Hematopoietic multipotent progenitor cell treated with erythropoietin and hydrocortisone succinate and interleukin-3 and kit ligand, for 8 days (in vitro differentiated cells): ENCODE measurements at regions not wholly inside any gene's neighbourhood (a gene's known extent, or its start where the extent isn't known, plus 50 kb on each side); places are given as distances from the start of the nearest gene placed in this dataset.

ENCODE experiments used
- DNase-seq: peaks from one replicate; pipeline ENCODE4 v3.0.0-alpha.2; 2015

DNA sequence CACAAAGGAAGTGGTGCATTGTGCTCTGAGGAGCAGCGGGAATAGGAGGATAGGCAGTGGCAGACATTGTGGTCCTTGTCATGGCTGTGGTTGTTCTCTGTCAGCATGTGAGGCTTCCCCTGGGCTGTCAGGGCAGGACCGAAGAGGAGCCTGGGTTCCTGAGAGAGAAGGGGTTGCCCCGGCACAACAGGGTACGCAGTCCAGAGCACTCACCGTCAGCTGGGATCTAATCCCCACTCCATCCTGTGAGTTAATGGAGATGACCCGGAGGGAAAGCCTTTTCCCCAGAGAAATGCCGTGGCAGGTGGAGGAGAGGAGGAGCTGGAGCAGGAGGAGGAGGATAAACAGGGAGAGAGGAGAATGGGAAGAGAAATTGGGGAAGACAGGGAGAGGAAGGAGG, 396.7 kb upstream of the HS6ST1 start:
- no peak for DNase-seq

DNA sequence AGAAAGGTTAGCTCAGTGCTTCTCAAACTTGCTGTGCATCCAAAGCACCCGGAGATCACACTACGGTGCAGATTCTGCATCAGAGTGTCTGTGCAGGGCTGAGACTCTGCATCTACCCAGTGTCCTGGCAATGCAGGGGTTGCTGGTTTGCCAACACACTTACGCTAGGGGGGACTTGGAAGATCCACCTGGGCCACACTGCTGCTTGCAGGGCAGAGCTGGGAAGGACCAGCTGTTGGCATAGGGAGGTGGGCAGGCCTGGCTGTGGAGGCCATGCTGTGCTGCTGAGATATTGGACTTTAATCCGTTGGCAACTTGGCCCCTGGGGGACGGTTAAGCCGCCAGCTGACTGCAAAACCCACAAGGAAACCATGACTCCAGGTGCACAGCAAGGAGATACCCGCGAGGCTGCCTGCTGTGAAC, 397.6 kb upstream of the HS6ST1 start:
- DNase-seq = no peak

DNA sequence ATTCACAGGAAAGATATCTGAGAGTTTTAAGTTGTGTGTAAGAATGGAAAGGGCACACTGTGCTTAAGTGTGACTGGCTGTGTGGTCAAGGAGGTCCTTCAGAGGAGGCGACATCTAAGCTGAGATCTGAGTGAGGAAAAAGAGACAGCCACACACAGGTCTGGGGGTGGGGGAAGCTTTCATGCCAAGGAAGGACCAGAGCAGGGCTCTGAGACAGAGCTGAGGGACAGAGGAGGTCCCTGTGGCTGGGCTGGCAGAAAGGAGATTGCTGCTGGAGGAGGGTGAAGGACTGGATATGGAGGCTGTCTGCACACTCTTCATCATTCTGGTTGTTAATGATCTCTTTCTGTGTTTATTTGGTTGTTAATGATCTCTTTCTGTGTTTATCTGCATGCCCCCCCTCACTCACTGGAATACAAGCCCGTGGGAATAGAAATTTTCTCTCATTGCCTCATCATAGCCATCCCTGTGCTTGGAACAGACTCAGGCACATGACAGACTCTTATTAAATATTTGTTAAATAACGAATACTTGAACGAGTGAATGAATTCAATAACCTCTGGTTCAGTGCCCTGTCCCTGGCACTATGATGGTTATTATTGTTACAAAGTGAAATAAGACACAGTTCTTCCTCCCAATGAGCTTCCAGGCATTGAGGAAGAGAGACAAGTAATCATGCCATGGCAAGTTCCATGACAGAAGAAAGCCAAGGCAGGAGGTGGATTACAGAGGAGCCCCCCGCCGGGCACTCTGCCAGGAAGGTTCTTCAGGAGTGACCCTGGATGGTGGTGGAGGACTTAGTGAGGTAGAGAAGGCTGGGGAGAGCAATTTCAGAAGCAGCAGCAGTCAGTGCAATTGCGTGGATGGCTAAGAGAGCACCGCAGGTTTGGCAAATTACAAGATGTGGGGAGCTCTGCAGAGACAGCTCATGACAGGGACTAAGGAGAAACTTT, 399.4 kb upstream of the HS6ST1 start:
- no peak for DNase-seq

DNA sequence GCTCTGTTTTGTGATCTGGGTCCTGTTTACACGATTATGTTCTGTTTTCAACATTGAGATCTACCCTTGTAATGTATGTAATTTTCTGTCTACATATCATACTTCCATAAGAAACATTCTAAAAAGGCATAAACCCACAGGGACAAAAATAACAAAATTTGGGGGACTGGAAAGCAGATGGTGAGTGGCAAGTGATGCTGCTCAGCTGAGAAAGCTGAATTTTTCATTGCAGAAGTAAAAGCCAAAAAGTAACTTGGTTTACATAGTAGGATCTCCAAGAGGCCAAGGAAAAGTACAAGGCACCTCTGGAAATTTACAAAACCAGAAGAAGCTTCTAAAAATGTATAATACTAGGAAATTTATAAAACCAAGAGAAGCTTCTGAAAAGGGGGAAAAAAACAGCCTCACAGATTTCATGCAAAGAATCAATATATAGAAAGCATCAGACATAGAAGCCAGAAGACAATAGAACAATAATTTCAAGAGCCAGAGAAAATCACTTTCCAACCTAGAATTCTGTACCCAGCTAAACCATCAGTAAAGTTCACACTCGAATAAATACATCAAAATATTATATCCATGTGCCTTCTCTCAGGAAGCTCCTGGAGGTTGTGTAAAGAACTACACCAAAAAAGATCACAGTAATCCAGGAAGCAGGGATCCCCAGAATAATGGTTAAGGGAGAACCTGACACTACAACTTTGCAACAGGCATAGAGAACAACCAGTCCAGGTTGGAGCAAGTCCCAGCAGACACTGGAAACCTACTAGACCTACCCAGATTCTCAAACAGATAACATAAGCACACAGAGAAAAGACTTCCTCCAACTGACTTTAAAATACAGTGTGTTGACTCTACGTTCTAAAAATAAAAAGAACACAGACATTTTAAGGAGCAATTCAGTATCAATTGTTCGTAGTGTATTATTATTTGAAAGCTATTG, 401.7 kb upstream of the HS6ST1 start:
- DNase-seq = no peak

DNA sequence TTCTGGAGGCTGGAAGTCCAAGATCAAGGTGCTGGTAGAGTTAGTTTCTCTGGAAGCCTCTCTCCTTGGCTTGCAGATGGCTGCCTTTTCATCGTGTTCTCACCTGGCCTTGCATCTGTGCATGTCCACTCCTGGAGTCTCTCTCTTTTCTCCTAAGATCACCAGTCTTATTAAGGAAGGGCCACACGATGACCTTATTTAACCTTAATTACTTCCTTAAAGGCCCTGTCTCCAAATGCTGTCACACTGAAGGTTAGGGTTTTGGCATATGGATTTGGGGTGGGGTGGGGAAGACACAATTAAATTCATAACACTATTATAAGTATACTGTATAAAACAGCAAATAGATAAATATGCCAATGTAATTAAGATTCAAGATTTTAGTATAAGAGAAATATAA, 402.4 kb upstream of the HS6ST1 start:
- DNase-seq = no peak

DNA sequence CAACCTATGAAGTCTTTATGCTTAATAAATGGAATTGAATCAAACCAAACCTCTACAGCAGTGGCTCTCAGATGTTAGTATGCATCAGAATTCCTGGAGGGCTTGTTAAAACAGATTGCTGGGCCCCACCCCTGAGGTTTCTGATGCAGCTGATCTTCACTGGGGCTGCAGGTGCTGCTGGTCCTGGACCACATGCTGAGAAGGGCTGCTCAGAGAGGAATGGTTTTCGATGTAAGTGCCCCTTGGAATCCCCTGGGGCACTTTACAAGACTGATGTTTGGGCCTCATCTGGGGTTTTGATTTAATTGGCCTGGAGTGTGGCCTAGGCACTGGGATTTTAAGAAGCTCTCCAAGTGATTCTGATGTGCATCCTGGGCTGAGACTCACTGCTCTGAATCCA, 403.8 kb upstream of the HS6ST1 start:
- DNase-seq = no peak

DNA sequence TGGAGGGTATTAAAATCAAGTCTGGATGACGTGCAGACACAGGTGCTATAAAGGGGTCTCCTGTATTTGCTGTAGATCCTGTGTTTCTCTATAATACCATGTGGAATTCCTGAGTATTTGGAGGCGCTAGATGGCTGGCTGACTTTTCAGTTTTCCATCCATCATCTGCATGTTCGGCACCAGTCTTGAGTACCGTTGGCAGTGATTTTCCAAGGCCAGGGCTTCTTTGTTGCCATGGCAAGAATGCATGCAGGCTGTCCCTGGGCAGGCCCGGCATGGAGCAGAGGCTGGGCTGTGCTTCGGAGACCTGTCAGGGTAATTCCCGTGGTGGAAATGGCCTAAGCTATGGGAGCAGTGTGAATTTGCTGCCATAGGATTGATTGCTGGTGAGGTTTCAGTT, 405.9 kb upstream of the HS6ST1 start:
- no peak for DNase-seq

DNA sequence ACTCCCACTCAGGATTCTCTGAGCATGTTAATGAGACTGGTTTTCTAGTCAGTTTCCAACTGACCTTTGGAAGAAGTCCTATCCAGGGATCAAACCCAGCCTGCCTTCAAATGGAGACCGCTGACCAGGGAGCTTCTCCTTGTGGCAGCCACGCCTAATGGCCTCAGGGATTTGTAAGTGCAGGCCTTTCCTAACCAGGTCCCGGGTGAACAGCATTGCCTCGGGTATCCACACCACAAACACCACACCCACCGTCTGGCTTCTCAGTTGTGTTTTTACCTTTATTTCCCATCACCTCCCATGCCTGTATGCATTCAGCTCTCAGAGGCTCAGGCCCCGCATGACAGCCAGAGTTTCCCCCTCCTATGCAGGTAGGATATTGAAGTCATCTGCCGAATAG, 406.3 kb upstream of the HS6ST1 start:
- DNase-seq = no peak

DNA sequence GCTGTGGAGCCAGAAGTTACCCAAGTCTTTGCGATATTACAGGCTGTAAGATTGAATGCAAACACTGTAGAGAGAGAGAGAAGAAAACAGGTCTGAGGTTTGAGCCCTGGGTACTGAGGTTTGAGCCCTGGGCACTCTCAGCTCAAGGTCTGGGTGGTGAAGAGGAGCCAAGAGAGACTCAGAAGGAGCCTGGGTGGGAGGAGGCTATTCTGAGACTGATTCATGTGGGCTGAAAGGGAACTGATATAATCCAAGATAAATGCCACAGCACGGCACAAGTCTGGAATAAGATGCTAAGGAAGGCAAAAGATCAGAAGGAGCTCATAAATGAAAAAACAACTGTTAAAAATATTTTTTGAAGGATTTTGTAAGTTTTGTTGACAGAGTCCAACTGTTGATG, 407.6 kb upstream of the HS6ST1 start:
- DNase-seq = no peak

DNA sequence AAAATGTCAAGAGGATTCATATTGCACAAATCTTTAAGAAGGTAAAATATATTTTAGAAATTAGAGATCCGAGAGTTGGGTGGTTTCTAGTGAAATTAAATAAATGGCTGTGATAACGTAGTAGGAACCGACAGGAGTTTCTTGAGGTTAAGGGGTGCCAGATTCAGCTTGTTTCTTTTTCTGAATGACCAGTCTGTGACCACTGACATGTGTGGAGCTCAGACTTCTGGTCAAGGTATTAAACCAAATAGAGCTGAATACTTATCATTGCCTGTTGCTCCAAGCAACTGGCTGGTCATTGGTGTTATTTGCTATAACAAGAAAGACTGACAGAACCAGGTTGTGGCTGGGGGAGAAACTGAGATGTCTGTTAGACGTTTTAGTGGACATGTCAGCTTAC, 408.2 kb upstream of the HS6ST1 start:
- DNase-seq = no peak

DNA sequence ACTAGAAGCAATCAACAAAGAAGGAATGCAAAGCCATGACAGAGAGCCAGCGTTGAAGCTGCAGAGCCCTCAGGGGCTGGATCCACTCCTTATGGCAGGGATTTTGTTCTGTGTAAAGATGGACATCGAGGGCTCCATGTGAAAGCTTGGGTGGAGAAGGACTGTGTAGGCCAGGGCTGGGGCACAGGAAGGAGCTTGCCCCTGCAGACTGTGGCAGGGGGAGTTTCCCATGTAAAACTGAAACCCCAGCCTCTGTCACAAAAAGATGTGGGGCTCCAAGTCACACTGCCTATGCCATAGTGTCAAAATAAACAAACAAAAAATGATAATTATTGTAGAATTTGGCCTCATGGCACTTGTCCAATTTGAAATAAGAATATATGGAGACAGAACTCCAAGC, 408.7 kb upstream of the HS6ST1 start:
- no peak for DNase-seq

DNA sequence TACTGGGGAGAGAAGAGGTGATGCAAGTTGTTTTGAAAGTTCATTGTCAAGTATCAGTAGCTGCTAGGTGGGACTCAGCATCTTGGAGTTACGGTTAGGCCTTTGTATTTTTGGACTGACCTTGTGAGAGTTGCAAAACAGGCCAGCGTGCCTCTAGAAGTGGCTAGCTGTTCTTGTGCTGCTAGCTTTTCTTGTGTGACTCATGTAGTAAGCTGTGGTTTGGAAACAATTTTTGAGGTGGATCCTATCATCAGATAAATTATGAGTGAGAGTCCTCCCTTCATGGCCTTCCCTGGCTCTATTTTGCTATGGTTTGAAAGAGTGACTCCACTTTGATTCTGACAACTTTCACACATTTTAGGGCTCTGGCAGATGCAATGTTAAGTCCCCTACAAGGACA, 409.2 kb upstream of the HS6ST1 start:
- peak; percentile 43 for DNase-seq

DNA sequence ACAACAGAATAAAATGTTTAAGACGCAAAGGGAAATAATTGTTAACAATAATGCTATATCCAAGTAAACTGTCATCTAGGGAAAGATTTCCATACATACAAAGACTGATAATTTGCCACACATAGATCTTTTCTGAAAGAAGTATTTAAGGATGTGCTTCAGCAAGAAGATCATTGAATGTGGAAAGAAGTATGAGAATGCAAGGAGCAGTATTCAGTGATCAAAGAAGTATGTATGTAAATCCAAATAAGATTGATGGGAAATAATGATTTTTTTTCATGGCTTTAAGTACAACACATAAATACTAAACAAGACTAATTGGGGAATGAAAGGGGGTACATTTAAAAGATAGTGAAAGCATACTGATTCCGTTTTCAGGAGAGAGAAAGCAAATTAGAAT, 410.4 kb upstream of the HS6ST1 start:
- DNase-seq = no peak

DNA sequence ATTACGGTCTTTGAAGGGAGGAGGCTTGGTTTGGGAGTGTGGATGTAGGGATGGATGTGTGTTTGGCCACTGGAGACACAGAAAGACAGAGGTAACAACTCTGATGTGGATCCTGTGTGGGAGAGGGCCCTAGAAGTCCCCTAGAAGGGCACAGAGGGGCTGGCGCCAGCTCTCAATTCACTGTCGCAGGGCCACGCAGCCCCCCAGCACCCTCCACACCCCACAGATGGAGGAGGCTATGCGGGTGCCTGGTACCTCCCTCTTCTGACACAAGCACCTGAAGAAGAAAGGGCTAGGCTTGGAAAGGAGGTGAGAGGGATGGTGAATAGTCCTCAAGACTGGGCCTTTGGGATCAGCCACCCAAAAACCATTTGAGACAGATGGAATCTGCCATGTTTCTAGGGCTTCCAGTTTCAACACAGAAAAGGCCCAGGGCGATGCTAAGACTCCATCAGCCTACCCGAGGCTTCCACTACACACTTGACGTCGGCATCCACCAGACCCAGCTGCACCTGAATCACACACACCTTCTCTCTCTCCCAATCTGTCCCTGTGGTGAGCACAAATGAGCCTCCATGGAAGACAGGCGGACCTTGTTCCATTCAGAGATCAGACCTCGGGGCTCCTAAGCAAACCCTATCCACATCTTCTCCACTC, 413.5 kb upstream of the HS6ST1 start:
- no peak for DNase-seq

DNA sequence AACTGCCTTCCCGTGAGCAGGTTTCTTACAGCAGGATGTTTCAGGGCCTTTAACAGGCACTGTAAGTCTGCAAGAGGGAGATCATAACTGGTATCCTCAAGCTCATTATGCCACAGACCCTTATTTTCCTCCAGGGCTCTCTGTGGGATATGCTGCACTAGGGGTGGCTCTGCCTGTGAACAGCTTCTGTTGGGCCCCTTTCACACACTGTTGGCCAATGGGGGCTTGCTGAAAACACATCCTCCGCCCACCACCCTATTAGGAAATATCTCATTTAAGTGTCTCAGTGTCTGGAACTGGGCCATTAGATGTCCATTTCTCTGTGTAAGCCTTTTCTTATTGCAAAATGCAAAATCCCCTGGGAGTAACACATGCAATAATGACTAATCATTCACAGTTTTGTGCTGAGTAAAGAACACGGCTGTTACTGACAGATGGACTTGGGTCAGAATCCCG, 414.3 kb upstream of the HS6ST1 start:
- DNase-seq = no peak

DNA sequence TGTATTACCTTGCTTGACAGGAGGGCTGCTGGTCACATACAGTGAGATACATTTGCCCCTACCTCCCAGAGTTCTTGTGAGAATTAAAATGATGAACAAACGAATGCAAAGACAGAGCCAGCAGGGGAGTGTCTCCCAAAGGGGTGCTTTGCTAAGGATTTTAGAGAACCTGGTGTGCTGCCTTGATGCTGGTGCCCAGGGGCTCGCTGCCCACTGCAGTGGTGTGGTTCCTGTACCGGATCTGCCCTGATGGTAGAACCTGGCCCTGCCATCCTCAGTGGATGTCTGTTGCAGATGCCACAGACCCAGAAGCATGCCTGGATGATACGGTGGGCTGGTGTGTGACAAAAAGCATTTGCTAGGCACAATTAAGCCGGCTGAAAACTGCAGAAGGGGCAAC, 414.8 kb upstream of the HS6ST1 start:
- DNase-seq = no peak

DNA sequence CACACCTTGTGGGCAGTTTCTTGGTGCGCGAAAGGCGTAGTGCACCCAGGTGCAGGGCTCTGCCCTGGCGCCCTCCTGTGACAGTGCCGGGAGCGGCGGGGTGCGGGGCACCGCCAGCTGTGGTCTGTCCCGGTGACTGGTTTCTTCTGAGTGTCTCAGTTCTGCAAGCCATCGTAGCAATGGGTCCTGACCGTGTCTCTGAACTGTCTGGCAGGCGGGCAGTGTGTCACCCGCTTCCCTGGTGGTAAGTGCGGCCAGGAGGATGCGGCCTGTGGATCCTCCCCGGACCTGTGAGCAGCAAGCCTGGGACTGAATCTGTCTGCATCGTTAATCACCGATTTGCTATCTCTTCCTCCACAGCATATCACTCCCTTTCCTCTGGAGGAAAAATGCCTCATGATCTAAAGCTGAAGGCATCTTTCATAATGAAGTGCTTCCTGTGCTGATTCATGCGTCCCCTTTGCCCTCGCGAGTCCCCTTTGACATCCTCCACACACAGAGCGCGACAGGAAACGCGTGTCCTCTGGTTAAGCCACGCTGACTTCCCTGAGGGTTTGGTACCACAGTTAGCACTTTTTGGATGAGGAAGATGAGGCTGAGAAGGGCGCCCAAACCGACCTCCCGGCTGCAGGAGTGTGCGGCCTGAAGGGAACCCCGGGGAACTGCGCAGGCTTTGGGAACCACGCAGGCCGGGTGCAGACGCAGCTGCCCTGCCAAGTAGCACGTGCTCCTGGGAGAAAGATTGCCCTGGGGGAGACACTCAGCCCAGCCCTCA, 416.0 kb upstream of the HS6ST1 start:
- DNase-seq = peak; percentile 14

DNA sequence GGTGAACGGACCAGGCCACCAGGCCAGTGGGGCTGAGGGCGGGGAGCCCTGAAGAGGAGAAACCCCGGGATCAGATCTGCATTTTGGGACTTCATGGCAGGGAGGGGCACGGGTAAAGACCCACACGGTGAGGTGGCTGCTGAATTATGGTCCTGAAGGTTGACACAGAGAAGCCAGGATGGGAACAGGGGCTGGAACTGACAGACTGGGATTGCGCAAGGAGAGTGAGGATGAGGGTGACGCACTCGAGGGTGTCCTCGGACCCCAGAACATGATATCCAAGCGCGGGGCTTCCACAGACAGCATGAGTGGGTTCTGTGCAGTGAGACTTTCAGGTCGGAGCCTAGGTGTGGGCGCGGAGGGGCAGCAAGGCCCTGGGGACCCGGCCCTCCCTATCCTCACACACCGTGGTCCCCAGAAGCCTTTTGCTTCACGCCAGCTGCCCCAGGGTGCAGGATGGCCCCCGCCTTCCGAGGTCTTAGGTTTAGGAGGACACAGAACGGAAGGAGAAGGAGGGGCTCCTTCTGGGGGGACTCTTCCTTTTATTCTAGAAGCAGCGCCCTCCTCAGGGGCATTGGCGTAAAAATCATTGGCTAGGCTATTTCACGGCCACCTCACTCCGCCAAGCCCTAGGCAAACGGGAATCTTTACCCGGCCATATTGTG, 416.8 kb upstream of the HS6ST1 start:
- no peak for DNase-seq

DNA sequence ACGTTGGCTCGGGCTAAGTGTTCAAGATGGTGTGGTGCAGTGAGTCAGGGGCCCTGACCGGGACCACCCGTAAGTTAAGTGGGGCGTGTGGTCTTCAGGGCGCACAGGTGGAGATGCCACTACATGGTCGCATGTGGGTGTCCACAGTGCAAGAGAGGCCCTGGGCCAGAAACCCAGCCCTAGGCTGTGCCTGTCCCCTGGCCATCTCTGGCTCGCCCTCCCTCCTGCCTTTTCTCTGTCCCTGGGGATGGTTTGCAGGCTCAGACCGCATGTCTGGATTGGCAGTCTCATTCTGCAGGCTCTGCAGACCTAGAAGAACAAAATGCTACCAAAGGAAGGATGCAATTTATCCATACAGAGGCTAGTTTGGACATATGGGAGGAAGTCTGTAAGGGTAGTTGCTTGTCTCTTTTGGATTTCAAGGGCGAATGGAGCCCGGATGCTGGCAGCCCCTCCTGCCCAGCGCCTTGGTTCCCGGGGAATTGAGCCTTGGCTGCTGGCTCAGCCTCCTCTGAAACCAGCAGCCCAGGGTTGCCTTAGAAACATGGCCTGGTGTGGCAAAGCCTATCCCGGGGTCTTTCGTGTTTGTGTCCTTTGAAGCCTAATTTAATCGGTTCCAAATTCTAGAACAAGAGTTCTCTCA, 417.5 kb upstream of the HS6ST1 start:
- DNase-seq = no peak

DNA sequence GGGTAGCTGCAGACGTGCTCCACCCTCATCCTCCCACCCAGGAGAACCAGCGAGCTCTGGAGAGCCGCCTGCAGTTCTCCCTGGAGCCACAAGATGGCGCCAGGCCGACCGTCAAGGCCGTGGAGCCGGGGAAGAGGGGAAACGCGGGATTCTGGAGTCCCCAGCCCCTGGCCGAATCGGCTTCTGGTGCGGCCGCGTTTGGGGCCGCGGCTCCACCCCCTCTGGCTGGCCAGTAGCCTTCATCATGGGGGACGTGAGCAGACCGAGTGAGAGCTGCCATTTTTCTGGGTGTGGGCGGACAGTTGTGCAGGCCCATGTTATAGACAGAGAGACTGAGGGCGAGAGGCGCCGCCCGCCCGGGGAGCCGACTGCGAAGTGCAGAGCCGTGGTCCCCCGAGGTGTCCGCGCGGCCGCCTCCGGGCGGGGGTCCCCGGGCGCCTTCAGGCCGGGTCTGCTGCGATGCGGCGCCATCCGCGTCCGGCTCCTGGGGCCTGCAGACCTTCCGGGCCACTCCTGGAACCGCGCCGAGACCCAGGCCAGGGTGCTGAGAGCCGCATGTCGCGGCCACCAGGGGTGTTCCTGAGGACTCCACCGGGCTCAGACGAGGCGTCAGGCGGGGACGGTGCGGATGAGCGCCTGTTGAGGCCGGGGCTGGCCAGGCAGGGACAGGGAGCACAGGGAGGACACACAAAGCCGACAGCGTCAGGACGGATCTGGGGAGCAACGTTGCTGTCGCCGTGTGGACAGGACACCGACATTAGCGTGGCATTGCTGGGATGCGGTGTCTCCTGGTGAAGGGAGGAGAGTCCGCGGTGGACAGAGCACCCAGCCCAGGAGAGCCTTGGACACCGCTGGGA, 418.2 kb upstream of the HS6ST1 start:
- peak; percentile 75 for DNase-seq

DNA sequence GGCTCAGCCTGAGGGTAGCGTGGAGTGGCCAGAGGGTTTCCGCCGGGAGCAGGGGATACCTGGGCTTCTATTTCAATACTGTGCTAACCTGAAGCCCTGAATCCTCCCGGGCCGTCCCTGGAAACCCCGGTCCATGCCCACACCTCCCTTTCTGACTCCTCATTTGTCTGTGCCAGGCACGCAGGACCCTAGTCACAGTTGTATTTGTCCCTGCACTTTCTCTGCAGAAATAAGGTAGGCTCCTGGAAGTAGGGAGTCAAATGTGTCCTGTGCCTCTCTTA, 418.8 kb upstream of the HS6ST1 start:
- DNase-seq = no peak
